ENCODE measurements at regions not wholly inside any gene's neighbourhood (a gene's known extent, or its start where the extent isn't known, plus 50 kb on each side); places are given as distances from the start of the nearest gene placed in this dataset.

DNA sequence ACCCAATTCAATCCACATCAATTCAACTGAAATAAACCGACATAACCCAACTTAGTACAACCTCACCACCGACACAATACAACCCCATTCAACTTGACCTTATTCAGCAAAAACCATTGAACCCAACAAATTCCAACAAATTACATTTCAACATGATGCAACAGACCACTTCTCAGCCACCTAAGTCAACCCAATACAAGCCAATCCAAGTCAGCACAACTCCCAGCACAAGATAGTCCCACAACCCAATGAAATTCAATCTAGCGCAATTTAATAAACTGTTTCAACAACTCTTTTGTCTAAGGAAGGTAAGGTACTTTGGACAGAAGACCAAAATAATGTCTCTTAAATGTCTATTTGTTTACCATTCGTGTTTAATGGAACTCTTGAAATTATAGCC lies 226.0 kb downstream of the MIAT start:
- no peak for ATAC-seq
- no peak for TF ChIP-seq SNAI2 (CRISPR knock-in tag; IDR thresholded peaks at IDR 0.05)
- TF ChIP-seq PATZ1 (CRISPR knock-in tag; IDR thresholded peaks at IDR 0.05; ENCODE audit: borderline replicate concordance): no peak
- no peak for TF ChIP-seq POU6F1 (CRISPR knock-in tag; IDR thresholded peaks at IDR 0.05; ENCODE audit: borderline replicate concordance, low read depth)
- TF ChIP-seq TCF4 (CRISPR knock-in tag; IDR thresholded peaks at IDR 0.05; ENCODE audit: borderline replicate concordance): no peak
- TF ChIP-seq ZFP30 (CRISPR knock-in tag; IDR thresholded peaks at IDR 0.05): no peak
- TF ChIP-seq ISL1 (CRISPR knock-in tag; IDR thresholded peaks at IDR 0.05): no peak
- no peak for TF ChIP-seq ARNTL (CRISPR knock-in tag; IDR thresholded peaks at IDR 0.05; ENCODE audit: borderline replicate concordance, low read depth)
- no peak for TF ChIP-seq ESRRG (CRISPR knock-in tag; IDR thresholded peaks at IDR 0.05)

- TF ChIP-seq SNAI2 (CRISPR knock-in tag; IDR thresholded peaks at IDR 0.05) (no peak), PPARA (CRISPR knock-in tag; IDR thresholded peaks at IDR 0.05; ENCODE audit: borderline replicate concordance) (no peak), ISL1 (CRISPR knock-in tag; IDR thresholded peaks at IDR 0.05) (no peak), ZNF8 (CRISPR knock-in tag; IDR thresholded peaks at IDR 0.05) (no peak), TOX (CRISPR knock-in tag; IDR thresholded peaks at IDR 0.05; ENCODE audit: borderline replicate concordance) (no peak), ZC3H10 (CRISPR knock-in tag; IDR thresholded peaks at IDR 0.05) (no peak), CSDC2 (CRISPR knock-in tag; IDR thresholded peaks at IDR 0.05) (no peak), PATZ1 (CRISPR knock-in tag; IDR thresholded peaks at IDR 0.05; ENCODE audit: borderline replicate concordance) (no peak), RARB (CRISPR knock-in tag; IDR thresholded peaks at IDR 0.05) (no peak), ZNF70 (CRISPR knock-in tag; IDR thresholded peaks at IDR 0.05) (no peak), ZNF565 (CRISPR knock-in tag; conservative IDR thresholded peaks at IDR 0.05; ENCODE audit: low read depth) (no peak), CSRNP3 (CRISPR knock-in tag; IDR thresholded peaks at IDR 0.05) (no peak), BACH2 (CRISPR knock-in tag; IDR thresholded peaks at IDR 0.05; ENCODE audit: borderline replicate concordance) (no peak), TCF4 (CRISPR knock-in tag; IDR thresholded peaks at IDR 0.05; ENCODE audit: borderline replicate concordance) (no peak), ESRRG (CRISPR knock-in tag; IDR thresholded peaks at IDR 0.05) (no peak), ARNTL (CRISPR knock-in tag; IDR thresholded peaks at IDR 0.05; ENCODE audit: borderline replicate concordance, low read depth) (no peak)
- TF ChIP-seq, protein P1, sequence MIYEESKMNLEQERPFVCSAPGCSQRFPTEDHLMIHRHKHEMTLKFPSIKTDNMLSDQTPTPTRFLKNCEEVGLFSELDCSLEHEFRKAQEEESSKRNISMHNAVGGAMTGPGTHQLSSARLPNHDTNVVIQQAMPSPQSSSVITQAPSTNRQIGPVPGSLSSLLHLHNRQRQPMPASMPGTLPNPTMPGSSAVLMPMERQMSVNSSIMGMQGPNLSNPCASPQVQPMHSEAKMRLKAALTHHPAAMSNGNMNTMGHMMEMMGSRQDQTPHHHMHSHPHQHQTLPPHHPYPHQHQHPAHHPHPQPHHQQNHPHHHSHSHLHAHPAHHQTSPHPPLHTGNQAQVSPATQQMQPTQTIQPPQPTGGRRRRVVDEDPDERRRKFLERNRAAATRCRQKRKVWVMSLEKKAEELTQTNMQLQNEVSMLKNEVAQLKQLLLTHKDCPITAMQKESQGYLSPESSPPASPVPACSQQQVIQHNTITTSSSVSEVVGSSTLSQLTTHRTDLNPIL (CRISPR knock-in tag; IDR thresholded peaks at IDR 0.05; ENCODE audit: low read depth): no peak
- TF ChIP-seq, protein P2, sequence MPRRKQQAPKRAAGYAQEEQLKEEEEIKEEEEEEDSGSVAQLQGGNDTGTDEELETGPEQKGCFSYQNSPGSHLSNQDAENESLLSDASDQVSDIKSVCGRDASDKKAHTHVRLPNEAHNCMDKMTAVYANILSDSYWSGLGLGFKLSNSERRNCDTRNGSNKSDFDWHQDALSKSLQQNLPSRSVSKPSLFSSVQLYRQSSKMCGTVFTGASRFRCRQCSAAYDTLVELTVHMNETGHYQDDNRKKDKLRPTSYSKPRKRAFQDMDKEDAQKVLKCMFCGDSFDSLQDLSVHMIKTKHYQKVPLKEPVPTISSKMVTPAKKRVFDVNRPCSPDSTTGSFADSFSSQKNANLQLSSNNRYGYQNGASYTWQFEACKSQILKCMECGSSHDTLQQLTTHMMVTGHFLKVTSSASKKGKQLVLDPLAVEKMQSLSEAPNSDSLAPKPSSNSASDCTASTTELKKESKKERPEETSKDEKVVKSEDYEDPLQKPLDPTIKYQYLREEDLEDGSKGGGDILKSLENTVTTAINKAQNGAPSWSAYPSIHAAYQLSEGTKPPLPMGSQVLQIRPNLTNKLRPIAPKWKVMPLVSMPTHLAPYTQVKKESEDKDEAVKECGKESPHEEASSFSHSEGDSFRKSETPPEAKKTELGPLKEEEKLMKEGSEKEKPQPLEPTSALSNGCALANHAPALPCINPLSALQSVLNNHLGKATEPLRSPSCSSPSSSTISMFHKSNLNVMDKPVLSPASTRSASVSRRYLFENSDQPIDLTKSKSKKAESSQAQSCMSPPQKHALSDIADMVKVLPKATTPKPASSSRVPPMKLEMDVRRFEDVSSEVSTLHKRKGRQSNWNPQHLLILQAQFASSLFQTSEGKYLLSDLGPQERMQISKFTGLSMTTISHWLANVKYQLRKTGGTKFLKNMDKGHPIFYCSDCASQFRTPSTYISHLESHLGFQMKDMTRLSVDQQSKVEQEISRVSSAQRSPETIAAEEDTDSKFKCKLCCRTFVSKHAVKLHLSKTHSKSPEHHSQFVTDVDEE (CRISPR knock-in tag; IDR thresholded peaks at IDR 0.05): no peak
- ATAC-seq: no peak
Observed at GRCh38 chr22:26884921-26885320, 227.5 kb downstream of the MIAT start.
